Kidney (tissue), 13 donors: ENCODE measurements at regions not wholly inside any gene's neighbourhood (a gene's known extent, or its start where the extent isn't known, plus 50 kb on each side); places are given as distances from the start of the nearest gene placed in this dataset.

Experiments
- DNase-seq, 5 donors: peaks; one replicate each; pipeline ENCODE4 v3.0.0-alpha.2; 2013 to 2020
- FAIRE-seq: peaks from 2 replicates; lab custom pipeline; 2012; peaks lifted over from hg19 to GRCh38; lab: Jason Lieb, UNC
- H3K27ac ChIP-seq, 2 donors: one replicate each; pipeline ENCODE4 v1.7.0; 2013; ENCODE audit warnings: low read depth in 2 of 2, low read length in 2 of 2, inconsistent platforms in 1 of 2
- H3K27me3 ChIP-seq: one replicate; pipeline ENCODE4 v1.7.1; 2013; ENCODE audit warnings: low read length, inconsistent platforms; ENCODE audit not compliant: control insufficient read depth, insufficient read depth
- H3K36me3 ChIP-seq, 3 donors: one replicate each; pipeline versions ENCODE4 v1.7.0 to v1.7.1; 2013; ENCODE audit warnings: low read length in 3 of 3, control low read depth in 1 of 3, inconsistent platforms in 1 of 3; ENCODE audit not compliant: insufficient read depth in 3 of 3, control insufficient read depth in 2 of 3
- H3K4me1 ChIP-seq, 3 donors: one replicate each; pipeline versions ENCODE4 v1.7.0 to v1.7.1; 2013; ENCODE audit warnings: low read length in 3 of 3, inconsistent platforms in 1 of 3, low read depth in 1 of 3; ENCODE audit not compliant: control insufficient read depth in 2 of 3, insufficient read depth in 2 of 3
- H3K4me3 ChIP-seq, 3 donors: one replicate each; pipeline versions ENCODE4 v1.7.0 to v1.8.1; 2013; ENCODE audit warnings: low read length in 3 of 3, control low read depth in 1 of 3, inconsistent platforms in 1 of 3
- H3K9ac ChIP-seq, 3 donors: one replicate each; pipeline versions ENCODE4 v1.7.0 to v1.7.1; 2013; ENCODE audit warnings: low read length in 3 of 3, control low read depth in 1 of 3, inconsistent platforms in 1 of 3
- H3K9me3 ChIP-seq, 3 donors: one replicate each; pipeline versions ENCODE4 v1.7.0 to v1.7.1; 2013; ENCODE audit warnings: low read length in 3 of 3, control low read depth in 1 of 3, inconsistent platforms in 1 of 3; ENCODE audit not compliant: control insufficient read depth in 2 of 3, insufficient read depth in 1 of 3
- CTCF ChIP-seq: IDR thresholded peaks from 3 replicates; pipeline ENCODE4 v1.5.1; 2012; ENCODE audit warnings: mild to moderate bottlenecking, moderate library complexity, borderline replicate concordance; ENCODE audit not compliant: insufficient read depth; ENCODE audit errors: extremely low read depth
- intact Hi-C: fragments of 100-400 bp; cut with DNase I; formaldehyde crosslinking; loops from one replicate; pipeline ENCODE4 v1.11.1; 2022
- donor health status: control.
- donor health status: control.
- donor health status: control.
- donor health status: control.
- donor health status: control.
- donor health status: DM: yes; HTN: yes; CAD: no.
- donor health status: Normal renal cell carcinoma (clear cell type).

GRCh38 chr4:134145369-134145768 is 56.2 kb downstream of the PABPC4L start:
- no peaks in the 10 kb centered on the region for H3K36me3 ChIP-seq
- H3K4me3 ChIP-seq, result no peak overlapping the region
- H3K4me1 ChIP-seq, result no peaks in the 10 kb centered on the region
- no peaks in the 10 kb centered on the region for H3K27me3 ChIP-seq
- H3K27ac ChIP-seq, result no peak overlapping the region
- TF ChIP-seq CTCF, result no peak
- no peak overlapping the region for H3K9ac ChIP-seq
- no peak for FAIRE-seq
- DNase-seq, result no peak
- intact Hi-C loops, result no loop called here
- H3K9me3 ChIP-seq, result no peaks in the 10 kb centered on the region

- intact Hi-C loops, result no loop called here
- DNase-seq, result no peak
- Histone ChIP-seq H3K36me3 (no peaks in the 10 kb centered on the region), H3K4me1 (no peaks in the 10 kb centered on the region), H3K4me3 (no peak overlapping the region), H3K9me3 (no peaks in the 10 kb centered on the region), H3K27me3 (no peaks in the 10 kb centered on the region), H3K27ac (no peak overlapping the region), H3K9ac (no peak overlapping the region)
- no peak for TF ChIP-seq CTCF
- no peak for FAIRE-seq
Observed at GRCh38 chr4:134144337-134144736, 57.3 kb downstream of the PABPC4L start.

GRCh38 chr4:134141728-134142127 is 59.9 kb downstream of the PABPC4L start:
- H3K9me3 ChIP-seq, result no peaks in the 10 kb centered on the region
- H3K27ac ChIP-seq, result no peak overlapping the region
- FAIRE-seq (no peak), DNase-seq (no peak)
- no peak overlapping the region for H3K9ac ChIP-seq
- no peak overlapping the region for H3K4me3 ChIP-seq
- H3K4me1 ChIP-seq, result no peaks in the 10 kb centered on the region
- H3K36me3 ChIP-seq, result no peaks in the 10 kb centered on the region
- intact Hi-C loops, result no loop called here
- no peaks in the 10 kb centered on the region for H3K27me3 ChIP-seq
- no peak for TF ChIP-seq CTCF

GRCh38 chr4:134139188-134139587 is 62.4 kb downstream of the PABPC4L start:
- intact Hi-C loops, result no loop called here
- H3K4me3 ChIP-seq, result no peak overlapping the region
- no peaks in the 10 kb centered on the region for H3K36me3 ChIP-seq
- H3K9ac ChIP-seq, result no peak overlapping the region
- FAIRE-seq (no peak), DNase-seq (no peak)
- no peak overlapping the region for H3K27ac ChIP-seq
- no peak for TF ChIP-seq CTCF
- no peaks in the 10 kb centered on the region for H3K4me1 ChIP-seq
- H3K27me3 ChIP-seq, result no peaks in the 10 kb centered on the region
- H3K9me3 ChIP-seq, result no peaks in the 10 kb centered on the region
